ENCODE measurements at regions not wholly inside any gene's neighbourhood (a gene's known extent, or its start where the extent isn't known, plus 50 kb on each side); places are given as distances from the start of the nearest gene placed in this dataset.

- DNase-seq (ENCODE audit: low spot score): no peak
Observed at GRCh38 chr18:75482880-75483279, 55.4 kb upstream of the SMIM21 start.

GRCh38 chr18:75480487-75480886, 53.0 kb upstream of the SMIM21 start:
- no peak for DNase-seq (ENCODE audit: low spot score)

GRCh38 chr18:75478996-75479880, 51.7 kb upstream of the SMIM21 start:
- peak; percentile 54 for DNase-seq (ENCODE audit: low spot score)

GRCh38 chr18:75477900-75478299, 50.4 kb upstream of the SMIM21 start:
- DNase-seq (ENCODE audit: low spot score): no peak

All from CD4-positive, alpha-beta T cell treated with Interleukin-2 at 100 ng/mL for 4 hours (primary cell).